Stimulated activated CD4-positive, alpha-beta T cell treated with anti-CD3 and anti-CD28 coated beads, Interleukin-1b, Interleukin-23, amount 100 ng/mL, for 48 hours (primary cell): ENCODE measurements at regions not wholly inside any gene's neighbourhood (a gene's known extent, or its start where the extent isn't known, plus 50 kb on each side); places are given as distances from the start of the nearest gene placed in this dataset.

Experiments
- DNase-seq: peaks from one replicate; pipeline ENCODE4 v3.0.0-alpha.2; 2020

DNA sequence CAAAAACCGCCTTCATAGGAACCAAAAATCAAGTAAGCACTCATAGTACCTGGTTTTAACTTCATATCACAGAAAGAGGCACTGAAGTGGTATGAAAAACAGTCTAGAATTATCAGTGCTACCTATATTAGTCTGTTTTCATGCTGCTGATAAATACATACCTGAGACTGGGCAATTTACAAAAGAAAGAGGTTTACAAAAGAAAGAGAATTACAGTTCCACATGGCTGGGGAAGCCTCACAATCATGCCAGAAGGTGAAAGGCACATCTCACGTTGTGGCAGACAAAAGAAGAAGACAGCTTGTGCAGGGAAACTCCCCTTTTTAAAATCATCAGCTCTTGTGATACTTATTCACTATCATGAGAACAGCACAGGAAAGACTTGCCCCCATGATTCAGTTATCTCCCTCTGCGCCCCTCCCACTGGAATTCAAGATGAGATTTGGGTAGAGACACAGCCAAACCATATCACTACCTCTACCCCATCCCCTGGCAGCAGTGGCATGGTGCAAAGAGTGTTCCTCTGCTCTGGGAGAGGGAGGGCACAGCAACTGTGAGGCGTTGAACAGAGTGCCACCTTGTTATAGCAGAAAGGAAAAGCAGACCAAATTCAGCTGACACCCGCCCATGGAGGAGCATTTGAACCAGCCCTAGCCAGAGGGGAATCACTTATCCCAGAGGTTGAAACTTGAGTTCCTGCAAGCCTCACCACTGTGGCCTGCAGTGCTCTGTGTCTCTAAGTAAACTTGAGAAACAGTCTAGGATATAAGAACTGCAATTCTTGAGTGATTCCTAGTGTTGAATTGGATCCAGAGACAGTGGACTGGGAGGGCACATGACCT, 61.9 kb upstream of the PTPRZ1 start:
- DNase-seq, result no peak

DNA sequence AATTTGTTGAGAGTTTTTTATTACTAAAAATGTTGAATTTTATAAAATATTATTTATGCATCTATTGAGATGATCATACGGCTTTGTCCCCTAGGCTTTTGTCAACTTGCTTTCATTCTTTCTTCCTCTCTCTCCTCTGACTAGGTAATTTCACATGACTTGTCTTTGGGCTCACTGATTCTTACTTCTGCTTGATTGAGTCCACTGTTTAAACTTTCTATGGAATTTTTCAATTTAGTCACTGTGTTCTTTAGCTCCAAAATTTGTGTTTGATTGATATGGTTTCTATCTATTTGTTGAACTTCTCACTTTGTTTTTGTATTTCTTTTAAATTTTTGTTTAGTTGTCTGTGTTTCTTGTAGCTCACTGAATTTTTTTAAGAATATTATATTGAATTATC, 65.9 kb upstream of the PTPRZ1 start:
- DNase-seq, result no peak

DNA sequence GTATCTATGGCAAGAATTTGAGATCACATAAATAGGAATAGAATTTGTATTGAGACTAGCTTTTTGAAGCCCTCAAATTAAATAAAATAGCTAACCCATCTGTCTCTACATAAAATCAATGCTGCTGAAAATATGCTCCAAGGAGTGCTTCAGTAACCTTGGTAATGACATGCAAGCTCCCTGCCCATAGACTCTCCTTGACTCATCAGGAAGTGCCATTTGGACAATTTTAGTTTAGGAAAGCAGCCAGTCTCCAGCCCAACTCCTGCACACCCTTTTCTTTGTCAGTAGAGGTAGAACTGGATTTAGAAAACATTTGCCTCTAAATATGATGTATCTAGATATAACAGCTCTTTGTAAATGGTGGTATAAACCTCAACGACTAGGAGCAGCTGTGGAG, 69.9 kb upstream of the PTPRZ1 start:
- DNase-seq, result no peak

DNA sequence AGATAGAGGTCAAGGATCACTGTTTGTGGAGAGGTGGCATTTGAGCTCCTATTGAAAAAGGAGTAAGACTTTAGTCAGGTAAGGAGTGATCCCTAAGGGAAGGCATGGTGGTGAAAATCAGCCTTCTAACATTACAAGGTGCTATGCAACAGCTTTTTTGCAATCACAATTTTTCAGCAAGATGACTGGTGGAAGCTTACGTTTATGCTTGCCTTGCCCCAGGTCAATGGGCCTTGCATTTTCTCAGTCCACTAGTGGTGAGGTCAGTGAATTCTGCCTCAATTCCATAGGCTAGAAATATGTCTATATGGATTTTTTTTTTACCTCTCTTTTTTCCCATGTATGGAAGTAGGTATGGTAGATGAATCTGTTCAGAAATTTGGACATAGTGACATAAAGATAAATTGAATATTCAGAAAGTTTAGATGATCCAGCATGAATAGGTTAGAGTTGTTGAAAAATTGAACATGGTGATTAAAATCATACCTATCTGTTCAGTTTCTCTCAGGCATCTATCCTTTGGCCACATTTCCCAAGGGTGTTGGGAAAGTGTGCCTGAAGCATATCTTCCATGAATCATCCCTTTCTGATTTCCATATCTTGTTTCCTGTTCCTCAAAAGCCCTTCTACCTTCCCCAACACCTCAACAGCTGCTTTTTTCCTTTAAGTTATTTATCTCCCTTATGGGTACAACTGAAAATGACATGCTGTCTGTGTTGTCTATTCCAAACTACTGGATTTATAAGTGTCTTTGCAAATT, 71.9 kb upstream of the PTPRZ1 start:
- no peak for DNase-seq

DNA sequence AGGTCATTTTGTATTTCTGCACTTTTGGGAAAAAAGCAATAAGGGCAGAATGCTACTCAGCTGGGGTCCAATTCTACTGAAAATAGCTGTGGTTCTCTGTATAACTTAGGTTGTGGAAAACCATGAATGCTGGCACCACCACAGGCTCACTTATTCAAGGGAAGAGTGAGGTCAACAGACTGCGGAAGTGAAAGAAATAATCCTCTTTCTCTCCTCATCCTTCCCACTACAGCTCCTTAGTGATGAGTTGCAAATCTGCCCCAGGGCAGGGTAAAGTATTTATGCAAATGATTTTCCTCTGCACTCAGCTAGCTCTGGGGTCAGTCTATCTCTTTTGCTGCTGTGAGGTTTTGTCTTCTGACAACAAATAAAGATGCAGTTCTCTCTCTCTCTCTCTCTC, 74.1 kb upstream of the PTPRZ1 start:
- no peak for DNase-seq

DNA sequence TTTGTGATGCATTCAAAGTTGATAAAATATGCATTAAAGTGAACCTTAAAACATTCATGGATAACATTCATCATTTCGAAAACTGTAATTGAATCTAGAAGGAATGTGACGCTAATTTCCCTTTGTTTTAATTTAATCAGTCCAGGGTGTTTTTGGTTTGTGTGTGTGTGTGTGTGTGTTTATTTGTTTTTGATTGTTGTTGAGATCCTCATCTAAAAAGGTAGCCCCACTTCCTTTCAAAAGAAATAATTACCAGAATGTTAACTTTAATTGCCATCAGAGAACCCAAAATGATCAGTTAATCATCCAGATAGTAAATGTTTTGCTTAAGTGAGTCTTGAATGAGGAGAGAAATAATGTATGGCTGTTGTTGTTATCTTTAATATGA, 74.5 kb upstream of the PTPRZ1 start:
- no peak for DNase-seq

DNA sequence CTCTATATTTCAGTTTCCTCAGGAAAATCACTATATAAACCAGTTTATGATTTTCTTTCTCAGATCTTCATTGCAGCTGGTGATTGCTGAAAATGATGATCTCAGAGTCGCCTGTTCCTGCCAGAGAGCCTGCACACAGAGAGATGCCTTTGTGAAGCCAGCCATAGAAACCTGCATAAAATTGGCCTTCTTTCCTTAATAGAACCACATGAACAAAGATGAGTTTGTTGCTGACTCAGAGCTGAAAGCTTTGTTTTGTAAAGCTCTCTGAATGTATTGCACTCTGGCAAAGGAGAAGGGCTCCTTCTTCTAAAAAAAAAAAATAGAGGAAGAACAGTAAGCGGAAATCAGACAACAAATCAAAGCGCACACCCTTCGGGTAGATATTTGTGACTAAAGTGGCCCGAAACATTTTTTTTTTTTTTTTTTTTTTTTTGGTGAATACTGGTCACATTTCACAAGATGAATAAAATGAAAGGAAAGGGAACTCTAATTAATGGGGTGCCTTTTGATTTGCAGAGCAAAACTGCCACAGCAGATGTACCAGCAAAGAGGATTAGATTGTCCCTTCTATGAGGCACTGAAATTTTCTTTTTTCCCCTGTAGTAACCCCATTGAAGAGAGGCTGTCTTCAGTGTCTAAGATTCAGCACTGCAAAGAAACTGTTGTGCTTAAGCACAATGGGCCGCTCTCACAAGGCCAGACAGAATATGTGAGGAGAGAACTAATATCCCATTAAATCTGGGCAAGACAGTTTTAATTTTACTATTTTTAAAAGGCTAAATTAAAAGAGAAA, 75.1 kb upstream of the PTPRZ1 start:
- DNase-seq, result no peak

DNA sequence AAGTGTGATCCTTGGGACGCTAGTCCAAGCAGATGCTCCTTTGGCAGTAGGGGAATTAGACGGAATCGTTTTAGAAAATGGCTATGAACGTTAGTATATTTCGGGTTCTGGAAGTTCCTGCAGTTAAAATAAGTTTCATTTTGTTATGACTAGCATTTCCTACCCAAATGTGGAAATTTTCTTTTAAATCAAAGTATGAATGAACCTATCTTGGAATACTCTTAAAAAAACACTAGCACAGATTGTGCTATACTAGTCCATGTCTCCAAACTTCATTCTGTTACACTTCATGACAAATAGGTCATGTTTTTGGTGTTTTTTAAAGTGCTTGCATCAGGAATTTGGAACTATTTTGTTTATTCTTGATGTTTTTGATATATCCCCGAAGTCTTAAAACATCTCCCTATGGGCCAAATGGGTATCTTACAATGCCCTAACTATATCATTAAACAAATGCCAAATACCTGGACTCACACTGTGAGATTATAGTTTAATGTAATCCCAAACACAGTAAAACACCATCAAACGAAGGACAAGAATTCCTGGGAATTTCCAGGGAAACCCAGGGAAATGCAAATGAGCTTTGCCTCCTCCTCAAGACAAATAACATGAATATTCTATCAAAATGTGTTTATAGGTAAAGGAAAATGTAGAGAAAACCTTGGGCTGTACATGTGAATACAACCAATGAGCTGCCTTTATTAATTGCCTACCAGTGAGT, 75.9 kb upstream of the PTPRZ1 start:
- no peak for DNase-seq

DNA sequence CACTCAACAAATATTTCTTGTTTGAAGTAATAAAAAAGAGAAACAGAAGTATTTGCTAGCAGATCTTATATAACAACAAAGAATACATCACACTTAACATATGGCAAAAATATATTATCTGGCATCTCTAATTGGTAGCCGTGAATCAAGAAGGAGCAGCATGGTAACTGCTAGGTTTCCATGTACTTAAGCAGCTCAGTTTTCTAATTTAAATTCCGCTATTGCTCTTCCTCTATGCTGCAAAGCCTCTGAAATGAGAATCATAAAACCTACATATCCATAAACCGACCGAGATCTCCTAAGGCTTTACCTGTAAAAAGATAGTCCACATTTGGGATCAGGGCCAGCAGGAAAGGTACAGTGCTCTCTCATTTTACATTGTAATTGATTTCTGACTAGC, 76.6 kb upstream of the PTPRZ1 start:
- DNase-seq, result no peak

DNA sequence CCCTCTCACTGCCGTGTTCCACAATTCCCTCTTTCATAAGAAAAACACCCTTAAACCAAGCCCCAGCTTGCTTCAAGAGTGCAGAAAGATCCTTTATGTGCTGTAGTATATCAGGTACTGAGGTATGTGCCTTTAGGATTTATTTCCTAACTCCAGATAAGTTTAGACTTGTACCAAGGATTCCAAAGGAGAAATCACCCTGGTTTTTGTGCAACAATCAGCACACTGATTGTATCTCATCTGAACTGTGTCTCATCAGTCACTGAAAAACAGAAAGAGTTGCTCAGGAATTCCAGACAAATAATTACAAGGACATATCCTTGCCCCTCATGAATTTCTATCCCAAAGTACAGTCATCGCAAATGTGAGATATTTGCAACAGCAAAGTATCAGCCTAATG, 77.2 kb upstream of the PTPRZ1 start:
- no peak for DNase-seq

DNA sequence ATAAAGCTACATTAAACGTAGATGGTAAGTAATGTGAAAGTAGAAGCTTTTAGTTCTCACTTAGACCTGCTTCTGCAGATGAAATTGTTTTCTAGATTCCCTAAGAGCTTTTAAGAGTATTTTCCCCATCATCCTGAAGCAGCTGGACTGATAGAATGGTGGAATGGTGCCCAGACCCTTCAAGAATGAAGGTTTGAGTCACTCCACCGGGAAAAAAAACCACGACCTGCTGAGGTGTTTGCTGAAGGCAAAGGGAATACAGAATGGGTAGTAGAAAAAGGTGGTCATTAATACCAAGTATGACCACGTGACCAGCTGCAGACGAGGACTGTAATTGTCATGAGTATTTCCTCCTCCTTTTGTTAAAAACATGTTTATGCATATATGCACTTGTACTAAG, 79.2 kb upstream of the PTPRZ1 start:
- DNase-seq, result no peak

DNA sequence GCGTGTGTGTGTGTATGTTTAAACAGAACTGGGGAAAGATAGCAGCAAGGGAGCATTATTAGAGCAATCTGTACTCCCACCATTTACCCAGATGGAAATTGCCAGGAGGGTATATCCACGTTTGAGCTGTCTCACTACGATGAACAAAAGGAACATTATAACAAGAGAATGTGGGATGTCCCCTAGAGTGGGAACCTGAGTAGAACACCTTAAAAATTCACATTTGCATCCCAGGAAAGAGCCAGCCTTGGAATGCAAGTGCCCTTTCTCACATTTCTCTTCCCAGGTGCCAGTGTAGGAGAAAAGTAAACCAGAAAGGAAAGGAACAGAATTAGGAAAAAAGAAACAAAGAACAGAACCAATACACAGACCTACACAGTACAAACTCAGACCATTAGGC, 95.3 kb upstream of the PTPRZ1 start:
- DNase-seq, result no peak

DNA sequence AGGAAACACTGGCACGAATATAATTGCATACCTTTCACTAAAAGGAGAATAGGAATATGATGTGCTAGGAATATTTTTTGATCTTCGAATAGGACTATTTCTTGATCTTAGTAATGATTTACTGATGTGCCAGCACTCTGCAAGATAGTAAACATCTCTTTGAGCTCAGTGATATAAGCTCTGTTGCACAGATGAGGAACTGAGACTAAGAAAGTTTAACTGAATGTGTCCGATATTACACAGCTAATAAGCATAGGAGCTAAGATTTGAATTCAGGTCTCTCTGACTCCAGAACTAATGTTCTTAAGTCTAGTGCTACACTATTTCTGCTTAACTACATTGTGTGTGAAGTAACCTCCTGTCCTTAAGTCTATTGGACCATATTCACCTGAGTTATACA, 98.4 kb upstream of the PTPRZ1 start:
- DNase-seq, result no peak

DNA sequence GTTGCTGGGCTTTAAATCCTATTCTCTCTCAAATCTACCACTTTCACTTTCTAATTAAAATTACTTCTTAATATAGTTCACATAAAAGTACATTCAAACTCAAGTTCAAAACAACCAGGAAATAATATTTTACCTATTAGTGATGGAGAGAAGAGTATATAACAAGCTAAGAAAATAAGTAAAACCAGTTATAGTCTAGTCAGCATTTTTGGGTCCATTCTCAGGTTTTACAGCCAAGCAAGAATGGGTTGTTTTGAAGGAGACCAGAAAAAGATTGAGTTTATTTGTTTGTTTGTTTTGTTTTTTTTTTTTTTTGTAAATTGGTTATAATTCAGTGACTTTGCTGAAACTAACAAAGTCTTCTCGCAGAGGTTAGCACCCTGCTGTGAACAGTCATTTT, 106.3 kb upstream of the PTPRZ1 start:
- no peak for DNase-seq

DNA sequence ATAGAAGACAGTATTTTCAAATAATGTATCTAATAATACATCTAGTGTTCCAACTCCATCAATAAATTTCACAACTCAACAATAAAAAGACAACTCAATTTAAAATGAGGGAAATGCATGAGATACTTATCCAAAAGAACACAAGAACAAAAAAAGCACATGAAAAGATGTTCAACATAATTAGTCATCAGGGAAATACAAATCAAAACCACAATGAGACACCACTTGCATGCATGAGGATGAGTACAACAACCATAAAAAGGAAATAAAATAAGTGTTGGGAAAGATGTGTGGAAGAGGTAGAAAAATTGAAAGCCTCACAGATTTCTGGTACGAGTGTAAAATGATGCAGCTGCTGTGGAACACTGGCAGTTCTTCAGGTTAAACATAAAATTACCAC, 111.6 kb upstream of the PTPRZ1 start:
- no peak for DNase-seq

DNA sequence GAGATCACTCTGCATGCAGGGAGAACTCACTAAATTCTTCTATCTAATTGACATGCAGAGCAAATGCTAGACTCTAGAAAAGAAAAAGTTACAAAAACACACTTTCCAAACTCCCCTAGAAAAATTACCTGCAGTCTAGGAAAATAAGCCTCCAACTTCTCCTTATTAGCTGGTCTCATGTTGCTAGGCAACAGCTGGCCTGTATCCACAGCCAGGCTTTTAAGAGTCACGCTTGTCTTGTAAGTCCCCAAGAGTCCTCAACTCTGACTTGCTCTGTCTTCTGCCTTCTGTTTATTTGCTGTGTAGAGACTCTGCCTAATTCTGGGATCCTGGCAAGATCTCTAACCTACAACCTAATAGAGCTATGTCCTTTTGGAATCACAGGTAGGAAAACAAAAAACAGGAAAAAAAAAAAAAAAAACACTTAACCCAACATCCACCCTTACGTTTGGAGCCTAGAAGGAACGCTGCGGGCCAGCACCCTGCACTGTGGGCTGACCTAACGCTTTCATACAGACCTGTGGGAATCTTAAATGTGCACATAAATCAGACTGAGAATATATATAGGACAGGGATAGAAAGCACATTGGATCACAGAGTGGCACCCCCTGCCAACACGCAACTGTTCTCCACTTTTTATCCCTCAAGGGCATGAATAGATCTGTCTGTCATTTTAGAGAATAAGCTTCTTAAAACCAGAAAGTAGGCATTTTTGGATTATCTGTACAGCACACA, 117.0 kb upstream of the PTPRZ1 start:
- no peak for DNase-seq

DNA sequence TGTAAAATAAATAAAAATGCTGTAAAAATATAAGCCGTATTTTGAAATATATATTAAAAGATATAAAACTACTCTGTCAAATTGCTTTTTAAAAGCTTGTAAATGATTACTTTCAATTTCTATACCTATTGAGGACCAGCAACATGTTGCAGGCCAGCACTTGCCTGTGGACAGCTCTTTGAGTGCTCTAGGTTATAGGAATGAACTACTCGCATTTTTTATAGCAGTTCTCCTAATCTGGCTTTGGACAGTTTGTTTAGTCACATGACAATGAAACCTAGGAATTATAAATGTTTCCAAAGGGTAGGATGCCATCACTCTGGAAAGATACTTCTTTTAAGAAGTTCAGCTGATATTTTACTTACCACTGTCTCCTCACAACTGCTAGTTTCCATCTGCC, 117.7 kb upstream of the PTPRZ1 start:
- no peak for DNase-seq

DNA sequence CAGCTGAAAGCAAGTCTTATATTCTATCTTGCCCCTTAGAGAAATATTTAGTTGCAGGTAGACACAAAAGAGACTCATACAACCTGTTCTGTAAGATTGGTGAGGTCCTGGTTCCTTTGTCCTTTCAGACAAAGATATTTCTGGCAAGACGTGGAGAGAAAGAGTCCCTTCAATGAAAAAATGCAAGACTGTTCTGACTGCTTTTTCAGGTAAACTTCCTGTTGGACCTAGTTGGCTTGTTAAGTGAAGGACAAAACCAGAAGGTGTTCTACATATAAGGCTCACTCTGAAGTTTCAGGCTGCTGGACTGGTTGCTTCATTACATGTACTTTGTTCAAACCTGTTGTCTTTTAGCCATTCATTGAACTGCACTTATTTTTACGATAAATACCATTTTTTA, 119.0 kb upstream of the PTPRZ1 start:
- DNase-seq, result no peak

DNA sequence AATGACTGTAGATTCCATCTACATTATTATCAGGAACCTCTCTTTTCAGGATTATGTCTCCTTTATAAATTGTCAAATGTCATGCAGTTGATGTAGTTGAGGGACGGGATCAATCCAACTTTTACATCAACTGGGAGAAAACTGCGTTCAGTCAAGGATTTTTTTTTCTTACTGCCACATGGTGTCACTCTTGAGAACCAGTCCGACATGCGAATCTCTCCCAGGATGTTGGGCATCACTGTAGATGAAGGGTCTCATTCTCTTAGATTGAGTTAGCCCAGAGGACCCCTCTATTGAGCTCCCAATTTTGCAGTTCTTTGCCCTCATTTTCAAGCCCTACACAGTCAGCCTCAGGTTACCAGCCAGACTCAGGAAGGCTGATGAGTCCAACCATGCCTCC, 120.3 kb upstream of the PTPRZ1 start:
- DNase-seq, result no peak

DNA sequence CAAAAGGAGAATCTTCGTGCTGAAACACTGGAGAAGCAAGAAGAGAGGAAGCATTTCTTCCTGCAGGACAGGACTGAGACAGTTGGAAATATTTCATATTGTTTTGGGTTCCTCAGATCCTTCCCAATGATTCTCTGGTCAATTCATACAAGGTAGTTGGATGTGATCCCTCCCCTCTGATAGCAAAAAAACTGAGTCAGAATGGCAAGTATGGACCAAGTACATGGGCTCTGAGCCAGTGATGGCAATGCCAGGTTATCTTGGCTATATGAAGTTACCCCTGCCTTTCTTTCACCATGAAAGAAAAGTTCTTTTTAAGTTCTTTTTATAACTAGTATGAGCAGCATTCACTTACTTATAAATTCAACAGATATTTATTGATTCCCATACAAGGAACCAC, 124.4 kb upstream of the PTPRZ1 start:
- DNase-seq, result no peak

DNA sequence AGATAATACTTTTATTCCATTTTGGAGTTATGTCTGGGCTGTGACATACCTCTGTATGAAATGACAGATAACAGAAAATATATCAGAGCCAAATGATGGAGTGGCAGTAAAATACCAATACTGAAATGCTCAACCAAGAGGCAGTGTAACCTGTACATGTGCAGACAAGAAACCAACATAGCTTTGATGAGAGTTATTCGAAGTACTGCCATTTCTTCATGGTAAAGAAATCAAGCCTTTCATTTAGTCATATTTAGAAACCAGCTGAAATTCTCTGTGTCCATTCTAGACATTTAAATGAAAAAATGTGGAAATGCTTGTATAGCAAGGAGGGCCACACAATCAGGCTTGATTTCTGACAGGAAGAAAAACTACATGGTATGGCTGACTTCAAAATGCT, 127.1 kb upstream of the PTPRZ1 start:
- no peak for DNase-seq

DNA sequence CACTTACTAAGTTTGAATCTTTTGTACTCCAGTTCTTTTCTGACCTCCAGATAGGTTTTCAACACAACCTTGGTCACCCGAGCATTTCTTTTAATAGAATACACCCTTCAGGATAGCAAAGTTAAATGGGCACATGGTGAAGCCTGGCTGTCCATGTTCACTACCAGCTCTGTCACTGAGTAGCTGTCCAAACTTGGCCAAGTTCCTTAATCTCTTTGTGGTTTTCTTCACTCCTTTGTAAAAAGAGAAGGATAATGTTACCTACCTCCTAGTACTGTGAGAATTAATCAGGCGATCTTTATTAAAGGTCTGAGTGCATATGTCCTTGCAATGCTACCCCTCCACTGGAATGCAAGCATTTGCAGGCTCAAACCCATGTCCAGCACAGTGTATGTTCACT, 128.1 kb upstream of the PTPRZ1 start:
- DNase-seq, result no peak
